ENCODE measurements at regions not wholly inside any gene's neighbourhood (a gene's known extent, or its start where the extent isn't known, plus 50 kb on each side); places are given as distances from the start of the nearest gene placed in this dataset.

DNA sequence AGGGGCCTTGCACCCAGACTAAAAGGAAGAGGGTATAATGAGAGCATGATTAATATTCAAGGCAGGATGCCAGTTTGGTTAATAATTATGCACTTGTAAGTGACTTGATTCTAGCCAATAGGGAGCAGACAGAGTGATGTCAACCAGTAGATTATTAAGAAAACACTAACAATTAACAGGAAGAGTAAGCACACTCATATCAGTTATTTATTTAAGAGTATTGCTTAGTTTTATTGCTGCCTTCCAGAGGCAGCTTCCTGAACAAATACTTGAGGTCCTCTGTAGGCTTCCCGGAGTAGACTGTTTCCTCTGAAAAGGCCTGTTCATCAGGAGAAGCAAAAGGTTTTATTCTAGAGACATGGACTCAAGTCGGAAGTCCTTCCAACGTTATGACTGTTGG is 129.1 kb upstream of the AFF2 start:
- no peak for DNase-seq

DNA sequence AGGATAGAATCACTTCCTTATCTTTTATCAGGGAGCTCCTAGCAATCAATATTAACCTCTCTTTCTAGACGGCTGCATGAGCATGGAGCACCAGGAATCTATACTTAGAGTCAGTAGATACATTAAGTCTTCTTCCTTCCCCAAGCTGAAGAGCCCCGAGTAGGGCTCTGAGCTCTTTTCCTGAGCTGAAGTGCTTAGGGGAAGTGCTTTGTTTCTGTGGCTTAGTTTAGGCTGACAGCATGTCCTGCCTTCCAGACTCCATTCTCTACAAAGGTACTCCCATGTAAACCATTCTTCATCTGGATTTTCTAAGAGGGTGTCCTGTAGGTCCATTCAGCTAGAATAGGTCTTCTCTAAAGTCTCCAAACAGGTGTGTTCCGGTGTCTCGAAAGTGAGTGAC is 127.5 kb upstream of the AFF2 start:
- no peak for DNase-seq

DNA sequence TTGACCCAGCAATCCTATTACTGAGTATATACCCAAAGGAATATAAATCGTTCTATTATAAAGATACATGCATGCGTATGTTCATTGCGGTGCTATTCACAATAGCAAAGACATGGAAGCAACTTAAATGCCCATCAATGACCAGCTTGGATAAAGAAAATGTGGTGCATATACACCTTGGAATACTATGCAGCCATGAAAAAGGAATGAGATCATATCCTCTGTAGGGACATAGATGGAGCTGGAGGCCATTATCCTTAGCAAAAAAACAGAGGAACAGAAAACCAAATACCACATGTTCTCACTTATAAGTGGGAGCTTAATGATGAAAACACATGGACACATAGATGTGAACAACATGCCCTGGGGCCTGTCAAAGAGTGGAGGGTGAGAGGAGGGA is 124.1 kb upstream of the AFF2 start:
- no peak for DNase-seq

DNA sequence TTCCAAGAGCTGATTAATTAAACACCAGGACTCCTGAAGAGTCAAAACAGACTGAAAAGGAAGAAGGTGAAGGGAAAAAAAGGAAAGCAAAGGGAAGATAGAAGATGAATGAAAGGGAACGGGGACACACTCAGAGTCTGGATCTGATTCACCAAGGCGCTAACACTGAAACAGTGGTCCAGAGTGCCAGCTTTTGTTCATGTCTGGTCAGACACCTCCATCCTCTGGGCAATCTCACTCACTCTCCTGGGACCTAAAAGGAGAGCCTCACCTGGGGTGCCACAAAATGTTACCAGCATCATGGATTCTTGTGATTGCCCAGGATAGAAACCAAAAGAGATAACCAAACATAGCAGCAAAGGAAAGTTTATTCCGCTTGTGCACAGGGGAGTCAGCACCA is 120.3 kb upstream of the AFF2 start:
- DNase-seq = no peak

DNA sequence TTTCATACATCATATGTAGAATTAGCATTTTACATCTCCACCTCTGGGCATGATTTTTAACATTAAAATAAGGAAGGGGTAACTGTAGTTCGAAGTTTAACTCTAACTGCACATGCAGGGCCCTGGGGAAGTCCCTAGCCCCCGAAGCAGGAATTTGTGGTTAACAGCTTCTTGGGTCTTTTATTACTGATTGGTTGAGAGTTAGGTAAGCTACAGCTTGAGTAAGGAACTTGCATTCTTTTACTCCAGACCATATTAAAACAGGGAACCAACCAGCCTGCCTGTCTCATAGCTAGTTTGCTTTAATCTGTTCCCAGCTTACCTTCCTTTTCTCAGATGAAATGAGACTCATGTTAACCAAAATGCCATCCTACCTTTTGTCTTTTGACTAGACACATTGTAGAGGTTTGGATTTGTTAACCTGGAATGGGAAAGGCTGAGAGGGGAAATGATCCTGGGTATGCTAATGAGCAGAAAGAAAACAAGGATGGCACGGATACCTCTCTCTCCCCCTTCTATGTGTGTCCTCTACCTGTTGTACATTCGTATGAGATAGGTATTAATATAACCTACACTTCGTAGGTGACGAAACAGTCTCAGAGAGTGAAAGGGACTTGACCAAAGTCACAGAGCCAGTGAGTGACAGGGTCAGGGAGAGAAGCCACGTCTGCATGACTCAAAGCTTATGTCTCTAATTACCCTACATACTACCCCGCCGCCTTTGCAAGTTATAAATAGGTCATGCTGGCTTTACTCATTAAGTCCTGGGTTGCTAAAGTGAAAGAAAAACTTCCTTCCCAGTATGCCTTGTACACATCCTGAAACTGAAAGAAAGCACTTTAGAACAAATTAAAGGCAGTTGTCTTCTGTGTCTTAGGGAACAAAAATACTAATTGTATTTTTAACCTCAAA is 119.5 kb upstream of the AFF2 start:
- no peak for DNase-seq

DNA sequence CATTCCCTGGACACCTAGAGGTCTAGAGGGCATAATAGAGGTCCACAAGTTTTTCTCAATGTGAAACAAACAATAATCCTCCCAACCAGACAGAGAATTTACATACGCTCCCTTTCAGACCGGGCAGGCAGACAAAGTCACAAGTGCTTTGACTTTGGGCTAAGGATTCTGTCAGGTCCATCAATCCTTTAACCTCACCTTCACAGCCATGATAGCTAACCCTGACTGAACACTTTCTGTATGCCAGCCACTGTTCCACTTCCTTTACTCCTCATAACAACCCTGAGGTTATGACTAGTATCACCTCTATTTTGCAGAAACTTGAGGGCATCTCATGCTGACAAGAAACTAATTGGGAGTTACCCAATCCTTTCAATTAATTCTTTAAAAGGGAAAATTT is 118.8 kb upstream of the AFF2 start:
- no peak for DNase-seq

DNA sequence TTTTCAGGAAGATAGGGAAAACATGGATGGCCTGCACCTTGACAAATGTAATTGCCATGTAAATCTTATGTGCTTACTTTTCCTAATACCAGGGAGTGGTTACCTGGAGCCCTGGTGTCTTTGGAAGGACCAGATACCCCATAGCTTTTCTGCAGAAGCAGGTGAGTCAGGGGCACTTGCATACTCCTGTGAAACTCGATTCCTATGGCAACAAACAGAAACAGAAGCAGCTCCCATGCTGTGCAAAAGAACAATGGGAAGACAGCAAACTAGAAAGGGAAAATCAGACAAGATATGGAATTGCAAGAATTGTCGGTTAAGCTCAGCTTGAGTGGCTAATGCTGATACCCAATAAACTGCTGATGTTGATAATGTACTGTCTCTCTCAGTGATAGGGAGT is 117.4 kb upstream of the AFF2 start:
- DNase-seq = peak in 1 of 3 experiments; percentile 26

DNA sequence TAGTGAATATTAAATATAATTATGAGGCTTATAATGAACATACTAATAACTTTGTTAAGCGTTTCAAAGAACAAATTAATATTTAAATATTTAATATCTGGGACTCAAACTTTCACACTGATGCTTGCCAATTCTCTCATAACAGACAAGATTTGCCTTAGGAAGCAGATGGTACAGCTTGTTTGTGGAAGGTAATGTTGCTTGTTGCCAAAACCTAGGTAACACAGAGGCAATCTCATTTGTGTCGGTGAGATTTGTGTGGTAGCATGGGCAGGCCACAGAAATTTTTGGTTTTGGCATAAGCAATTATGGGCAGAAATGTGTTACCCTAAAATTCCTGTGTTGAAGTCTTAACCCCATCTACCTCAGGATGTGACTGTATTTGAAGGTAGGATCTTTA is 114.9 kb upstream of the AFF2 start:
- no peak for DNase-seq

DNA sequence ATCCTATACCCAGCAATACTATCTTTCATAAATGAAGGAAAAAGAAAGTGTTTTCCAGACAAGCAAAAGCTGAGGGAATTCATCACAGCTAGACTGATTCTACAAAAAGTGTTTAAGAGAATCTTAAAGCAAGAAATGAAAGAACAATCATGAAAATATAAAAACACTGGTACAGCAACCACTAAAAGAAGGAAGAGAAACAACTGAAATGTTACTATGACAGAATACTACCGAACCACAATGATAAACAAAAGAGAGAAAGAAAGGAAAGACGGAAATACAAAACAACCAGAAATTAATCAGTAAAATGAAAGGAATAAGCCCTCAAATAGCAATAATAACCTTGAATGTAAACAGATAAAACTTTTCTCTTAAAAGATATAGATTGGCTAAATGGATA is 110.8 kb upstream of the AFF2 start:
- DNase-seq = no peak

DNA sequence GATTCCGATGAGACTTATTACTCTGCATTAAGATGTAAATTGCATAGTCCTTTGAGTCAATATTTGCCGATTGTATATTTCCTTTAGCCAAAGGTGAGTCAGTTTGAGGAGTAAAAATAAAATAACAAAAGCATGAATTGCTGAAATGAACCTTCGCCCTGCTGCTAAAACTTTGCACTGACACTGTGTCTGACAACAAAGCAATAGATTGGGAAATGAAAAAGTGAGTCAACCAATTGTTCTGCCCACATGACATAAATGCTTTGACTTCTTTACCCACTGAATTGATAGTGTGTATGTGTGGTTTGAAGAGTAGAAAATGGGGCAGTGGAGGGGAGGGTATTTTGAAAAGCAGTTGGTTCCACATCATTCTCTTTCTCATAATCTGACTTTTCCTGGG is 88.4 kb upstream of the AFF2 start:
- DNase-seq = no peak

DNA sequence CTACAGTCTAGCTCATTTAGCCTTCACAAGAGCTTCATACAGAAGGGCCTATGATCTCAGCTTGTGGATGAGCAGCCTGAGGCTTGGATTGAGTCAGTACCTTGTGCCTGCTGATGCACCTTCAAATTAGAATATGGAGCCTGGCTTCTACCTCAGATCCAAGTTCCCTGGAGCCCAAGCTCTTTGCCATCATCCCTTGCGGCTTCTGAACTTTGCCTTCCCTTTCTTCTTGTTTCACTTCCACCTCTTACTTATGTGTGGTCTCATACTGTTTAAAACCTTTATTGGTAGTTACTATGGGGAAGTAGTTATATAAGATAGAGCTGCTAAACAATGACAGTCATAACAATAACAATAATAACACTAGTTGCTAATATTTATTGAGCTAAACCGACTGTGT is 84.3 kb upstream of the AFF2 start:
- DNase-seq = no peak

DNA sequence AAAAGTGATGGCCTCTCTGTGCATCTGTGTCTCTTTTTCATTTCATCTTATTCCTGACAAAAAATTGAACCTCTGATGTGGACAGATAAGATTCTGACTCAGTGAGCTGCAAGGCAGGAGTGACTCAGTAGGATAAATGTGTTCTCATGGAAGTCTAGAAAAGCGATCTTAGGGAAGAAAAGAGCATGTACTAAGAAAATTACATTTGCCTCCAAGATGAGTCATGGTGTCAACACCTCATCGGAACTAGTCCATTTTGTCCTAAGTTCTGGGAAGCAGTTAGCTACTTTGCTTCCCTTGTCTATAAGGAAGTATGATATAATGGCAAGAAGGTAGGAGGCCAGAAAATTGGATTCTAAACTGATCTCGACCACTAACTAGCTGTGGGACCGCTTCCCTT is 83.5 kb upstream of the AFF2 start:
- no peak for DNase-seq

DNA sequence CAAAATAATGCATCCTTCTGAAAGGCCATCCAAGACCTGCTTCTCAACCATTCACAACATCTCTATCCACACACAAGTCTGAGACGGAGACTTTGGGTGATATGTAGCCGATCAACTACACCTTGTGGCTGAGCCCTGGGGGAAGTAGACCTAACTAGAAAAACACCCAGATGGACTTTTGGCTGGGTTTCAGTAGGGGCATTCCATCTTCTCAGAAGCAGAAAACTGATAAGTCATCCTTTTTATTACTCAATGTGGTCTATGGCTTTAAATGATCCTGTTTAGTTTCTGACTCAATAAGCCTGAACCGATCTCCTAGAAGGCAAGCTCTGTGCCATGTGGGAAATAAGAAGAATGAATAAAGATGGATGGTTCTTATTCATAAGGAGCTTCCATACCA is 82.5 kb upstream of the AFF2 start:
- no peak for DNase-seq

DNA sequence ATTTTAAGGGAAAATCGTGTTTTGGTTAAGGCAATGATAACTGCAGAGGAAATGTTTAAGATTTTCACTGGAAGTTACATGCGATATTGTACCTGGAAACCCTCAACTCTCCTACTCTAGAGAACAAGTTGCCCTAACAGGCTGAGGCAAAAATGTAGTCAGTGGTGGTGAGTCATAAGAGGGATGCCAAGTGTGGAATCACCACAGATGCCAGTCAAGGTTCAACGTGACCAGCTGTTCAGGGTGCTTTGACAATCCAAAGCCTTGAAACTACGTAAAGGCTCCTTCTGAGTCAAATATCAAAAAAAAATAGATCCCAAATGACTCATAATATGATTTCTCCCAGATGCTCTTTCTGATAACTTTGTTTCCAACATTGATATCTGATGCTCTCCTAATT is 77.9 kb upstream of the AFF2 start:
- DNase-seq = no peak

DNA sequence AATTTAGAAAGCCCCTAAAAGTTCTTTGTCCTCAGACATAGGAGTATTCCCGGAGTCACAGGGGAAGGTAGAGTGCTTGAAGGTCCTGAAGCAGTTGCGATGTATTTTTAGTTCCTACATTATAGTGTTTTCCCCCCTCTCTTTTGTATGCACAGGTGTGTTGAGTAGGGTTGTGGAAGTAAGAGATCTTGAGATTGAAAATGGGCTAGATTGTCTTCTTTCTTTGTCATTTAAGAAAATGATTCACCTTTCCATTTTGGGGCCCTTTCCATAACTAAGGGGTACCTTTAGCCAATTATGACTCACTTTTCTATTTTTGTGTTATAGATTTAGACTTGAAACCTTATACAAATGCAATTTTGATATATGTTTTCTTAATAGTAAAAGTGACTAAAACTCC is 75.8 kb upstream of the AFF2 start:
- no peak for DNase-seq

DNA sequence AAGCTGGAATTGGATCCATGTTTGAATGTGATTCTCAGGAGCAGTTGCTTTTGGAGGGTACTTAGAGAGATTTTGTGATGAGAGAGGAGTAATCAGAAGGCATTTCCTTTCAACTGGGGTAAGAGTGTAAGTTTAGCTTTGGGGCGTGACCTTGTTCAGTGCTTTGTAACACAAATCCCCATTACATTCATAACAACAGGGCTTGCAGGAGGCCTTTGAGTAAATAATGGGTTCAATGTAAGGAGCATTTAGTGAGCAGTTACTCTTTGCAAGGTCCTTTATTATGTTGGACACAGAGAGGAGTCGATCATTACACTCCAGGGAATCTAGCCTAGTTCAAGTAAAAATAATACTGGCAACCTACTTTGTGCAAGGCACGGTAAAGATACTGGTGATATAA is 74.0 kb upstream of the AFF2 start:
- DNase-seq = no peak

DNA sequence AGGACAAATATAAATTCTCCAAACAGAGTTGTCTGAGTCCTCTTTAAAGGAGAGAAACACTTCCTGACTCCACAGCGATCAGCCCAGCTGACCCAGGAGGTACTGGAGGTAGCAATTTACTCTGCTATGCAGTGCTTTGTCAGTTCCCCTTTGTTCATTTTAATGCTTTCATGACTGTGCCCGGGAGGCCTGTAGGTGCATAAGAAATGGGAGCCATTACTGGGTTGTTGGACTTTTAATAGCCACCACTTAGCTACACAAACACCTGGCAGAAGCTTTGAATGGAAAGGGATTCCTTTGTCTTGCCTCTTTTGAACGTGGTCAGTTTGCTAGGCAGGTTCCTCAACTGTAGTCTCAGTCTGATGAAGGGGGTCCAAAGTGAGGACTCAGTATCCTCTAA is 59.0 kb upstream of the AFF2 start:
- DNase-seq = peak in 2 of 3 experiments; percentile 4 to 21

DNA sequence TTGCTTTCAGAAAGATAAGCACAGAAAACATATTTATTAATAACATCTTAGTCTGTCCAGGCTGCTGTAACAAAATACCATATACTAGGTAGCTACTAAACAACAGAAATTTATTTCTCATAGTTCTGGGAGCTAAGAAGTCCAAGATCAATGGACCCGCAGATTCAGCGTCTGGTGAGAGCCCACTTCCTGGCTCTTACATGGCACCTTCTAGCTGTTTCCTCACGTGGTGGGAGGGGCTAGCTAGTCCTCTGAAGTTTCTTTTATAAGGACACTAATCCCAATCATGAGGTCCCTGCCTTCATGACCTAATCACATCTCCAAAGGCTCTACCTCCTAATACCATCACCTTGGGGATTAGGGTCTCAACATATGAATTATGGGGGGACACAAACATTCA is 57.2 kb upstream of the AFF2 start:
- no peak for DNase-seq

DNA sequence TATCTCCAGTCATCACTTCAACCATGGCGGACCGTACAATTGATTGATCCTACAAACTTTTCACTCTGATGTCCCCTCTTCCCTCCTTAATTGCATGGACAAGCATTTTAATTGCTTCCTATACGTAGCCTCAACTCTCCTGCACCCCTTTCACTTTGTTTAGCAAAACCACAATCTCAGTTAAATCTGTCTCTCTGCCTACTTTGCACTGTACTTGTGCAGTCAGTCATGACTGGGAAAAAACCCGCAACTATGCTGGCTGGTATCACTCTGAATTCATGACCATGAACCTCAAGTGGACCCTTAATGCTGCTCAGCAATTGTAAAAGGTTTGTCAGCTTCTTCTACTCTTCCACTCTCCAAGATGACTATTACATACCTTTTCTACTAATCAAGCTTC is 51.7 kb upstream of the AFF2 start:
- peak in 1 of 3 experiments; percentile 72 for DNase-seq

All from NCI-H1417 (cell line).